Activated naive CD8-positive, alpha-beta T cell treated with anti-CD3 and anti-CD28 coated beads, Interleukin-2, amount 50 U/mL, for 24 hours (primary cell): ENCODE measurements at regions not wholly inside any gene's neighbourhood (a gene's known extent, or its start where the extent isn't known, plus 50 kb on each side); places are given as distances from the start of the nearest gene placed in this dataset.
"Not testable (repeated sequence)": the region's sequence is repeated elsewhere in the genome, so short reads cannot be mapped to it uniquely, and the experiment has no call there.

Experiments used
- ATAC-seq: fragments of 150-1000 bp; cut with Tn5 transposase; one replicate; pipeline ENCODE4 v1.10.0; 2021
- DNase-seq: peaks from one replicate; pipeline ENCODE4 v3.0.0; 2021
- H3K27ac Mint-ChIP-seq: one replicate; pipeline ENCODE4 v1.8.0; 2021; ENCODE audit warnings: mild to moderate bottlenecking, mixed read lengths
- H3K27me3 Mint-ChIP-seq: one replicate; pipeline ENCODE4 v1.8.0; 2021; ENCODE audit warnings: mixed read lengths
- H3K36me3 Mint-ChIP-seq: one replicate; pipeline ENCODE4 v1.8.0; 2021; ENCODE audit warnings: low read depth, mixed read lengths
- H3K4me1 Mint-ChIP-seq: one replicate; pipeline ENCODE4 v1.8.0; 2021; ENCODE audit warnings: mixed read lengths
- H3K4me3 Mint-ChIP-seq: one replicate; pipeline ENCODE4 v1.8.0; 2021; ENCODE audit warnings: mild to moderate bottlenecking, moderate library complexity, mixed read lengths
- H3K9me3 Mint-ChIP-seq: one replicate; pipeline ENCODE4 v1.8.0; 2021; ENCODE audit warnings: mixed read lengths

- peaks cover 3% of the 10 kb centered on the region for H3K9me3 Mint-ChIP-seq
- ATAC-seq (no peak), DNase-seq (no peak)
- H3K4me1 Mint-ChIP-seq: peaks cover 4% of the 10 kb centered on the region
- H3K27me3 Mint-ChIP-seq: no peaks in the 10 kb centered on the region
- peaks cover 1% of the 10 kb centered on the region for H3K36me3 Mint-ChIP-seq
- H3K27ac Mint-ChIP-seq: peak overlapping the region; percentile 36
- no peak overlapping the region for H3K4me3 Mint-ChIP-seq
These were observed 271.6 kb upstream of the CBLB start for GRCh38 chr3:106140431-106140830.

- no peak overlapping the region for H3K27ac Mint-ChIP-seq
- ATAC-seq (no peak), DNase-seq (no peak)
- H3K27me3 Mint-ChIP-seq: no peaks in the 10 kb centered on the region
- H3K36me3 Mint-ChIP-seq: peaks cover 5% of the 10 kb centered on the region
- peaks cover 4% of the 10 kb centered on the region for H3K4me1 Mint-ChIP-seq
- H3K9me3 Mint-ChIP-seq: peaks cover 21% of the 10 kb centered on the region
- no peak overlapping the region for H3K4me3 Mint-ChIP-seq
These were observed 275.2 kb upstream of the CBLB start for GRCh38 chr3:106144030-106144429.

- ATAC-seq, H3K4me1 Mint-ChIP-seq, H3K27ac Mint-ChIP-seq, H3K27me3 Mint-ChIP-seq, H3K4me3 Mint-ChIP-seq, DNase-seq, H3K36me3 Mint-ChIP-seq: not testable (repeated sequence)
- peaks cover 21% of the 10 kb centered on the region for H3K9me3 Mint-ChIP-seq
These were observed 279.7 kb upstream of the CBLB start for GRCh38 chr3:106148440-106149082.

GRCh38 chr3:106157411-106157810 is 288.6 kb upstream of the CBLB start:
- Mint-ChIP-seq H3K36me3 (no peaks in the 10 kb centered on the region), H3K4me1 (no peaks in the 10 kb centered on the region), H3K4me3 (no peak overlapping the region), H3K27me3 (no peaks in the 10 kb centered on the region), H3K9me3 (peaks cover 4% of the 10 kb centered on the region), H3K27ac (no peak overlapping the region)
- DNase-seq: no peak
- ATAC-seq: no peak

- Mint-ChIP-seq H3K9me3 (peaks cover 18% of the 10 kb centered on the region), H3K4me1 (no peaks in the 10 kb centered on the region), H3K36me3 (no peaks in the 10 kb centered on the region), H3K27ac (no peak overlapping the region), H3K27me3 (no peaks in the 10 kb centered on the region), H3K4me3 (no peak overlapping the region)
- no peak for DNase-seq
- ATAC-seq: no peak
These were observed 291.6 kb upstream of the CBLB start for GRCh38 chr3:106160396-106160795.

GRCh38 chr3:106161246-106161645 is 292.4 kb upstream of the CBLB start:
- DNase-seq (no peak), ATAC-seq (no peak)
- Mint-ChIP-seq H3K27me3 (no peaks in the 10 kb centered on the region), H3K9me3 (peaks cover 18% of the 10 kb centered on the region), H3K27ac (no peak overlapping the region), H3K4me1 (no peaks in the 10 kb centered on the region), H3K36me3 (no peaks in the 10 kb centered on the region), H3K4me3 (no peak overlapping the region)

- Mint-ChIP-seq H3K9me3 (peaks cover 14% of the 10 kb centered on the region), H3K4me1 (peaks cover 25% of the 10 kb centered on the region), H3K27ac (no peak overlapping the region), H3K27me3 (no peaks in the 10 kb centered on the region), H3K36me3 (peaks cover 2% of the 10 kb centered on the region), H3K4me3 (no peak overlapping the region)
- DNase-seq: no peak
- ATAC-seq: no peak
These were observed 298.9 kb upstream of the CBLB start for GRCh38 chr3:106167728-106168127.

- ATAC-seq (no peak), DNase-seq (no peak)
- H3K4me3 Mint-ChIP-seq: no peak overlapping the region
- no peak overlapping the region for H3K27ac Mint-ChIP-seq
- peaks cover 4% of the 10 kb centered on the region for H3K9me3 Mint-ChIP-seq
- peaks cover 2% of the 10 kb centered on the region for H3K36me3 Mint-ChIP-seq
- peaks cover 39% of the 10 kb centered on the region for H3K4me1 Mint-ChIP-seq
- H3K27me3 Mint-ChIP-seq: no peaks in the 10 kb centered on the region
These were observed 300.3 kb upstream of the CBLB start for GRCh38 chr3:106168962-106169750.

GRCh38 chr3:106170636-106171035 is 301.8 kb upstream of the CBLB start:
- H3K9me3 Mint-ChIP-seq: peaks cover 9% of the 10 kb centered on the region
- H3K27ac Mint-ChIP-seq: peak overlapping the region; percentile 59
- DNase-seq (no peak), ATAC-seq (no peak)
- peaks cover 4% of the 10 kb centered on the region for H3K36me3 Mint-ChIP-seq
- no peaks in the 10 kb centered on the region for H3K27me3 Mint-ChIP-seq
- peaks cover 52% of the 10 kb centered on the region for H3K4me1 Mint-ChIP-seq
- H3K4me3 Mint-ChIP-seq: no peak overlapping the region

GRCh38 chr3:106172101-106172500 is 303.3 kb upstream of the CBLB start:
- Mint-ChIP-seq H3K27me3 (no peaks in the 10 kb centered on the region), H3K4me1 (peaks cover 66% of the 10 kb centered on the region), H3K36me3 (peaks cover 4% of the 10 kb centered on the region), H3K27ac (peak overlapping the region; percentile 79), H3K9me3 (peaks cover 9% of the 10 kb centered on the region), H3K4me3 (no peak overlapping the region)
- ATAC-seq: no peak
- no peak for DNase-seq

- Mint-ChIP-seq H3K27me3 (no peaks in the 10 kb centered on the region), H3K27ac (peak overlapping the region; percentile 79), H3K4me3 (no peak overlapping the region), H3K36me3 (peaks cover 4% of the 10 kb centered on the region), H3K4me1 (peaks cover 73% of the 10 kb centered on the region), H3K9me3 (peaks cover 9% of the 10 kb centered on the region)
- ATAC-seq (peak; percentile 58), DNase-seq (no peak)
These were observed 304.0 kb upstream of the CBLB start for GRCh38 chr3:106172780-106173179.

GRCh38 chr3:106175276-106175675 is 306.5 kb upstream of the CBLB start:
- Mint-ChIP-seq H3K9me3 (peaks cover 5% of the 10 kb centered on the region), H3K4me3 (no peak overlapping the region), H3K4me1 (peaks cover 94% of the 10 kb centered on the region), H3K36me3 (peaks cover 5% of the 10 kb centered on the region), H3K27ac (peak overlapping the region; percentile 91), H3K27me3 (no peaks in the 10 kb centered on the region)
- no peak for DNase-seq
- ATAC-seq: no peak

GRCh38 chr3:106176734-106177133 is 307.9 kb upstream of the CBLB start:
- Mint-ChIP-seq H3K9me3 (peaks cover 5% of the 10 kb centered on the region), H3K36me3 (peaks cover 5% of the 10 kb centered on the region), H3K4me3 (peak overlapping the region; percentile 53), H3K27me3 (no peaks in the 10 kb centered on the region), H3K4me1 (peaks cover 84% of the 10 kb centered on the region), H3K27ac (peak overlapping the region; percentile 91)
- ATAC-seq (peak; percentile 94), DNase-seq (peak; percentile 39)

- Mint-ChIP-seq H3K4me1 (peaks cover 75% of the 10 kb centered on the region), H3K9me3 (no peaks in the 10 kb centered on the region), H3K4me3 (no peak overlapping the region), H3K27me3 (no peaks in the 10 kb centered on the region), H3K36me3 (peaks cover 2% of the 10 kb centered on the region), H3K27ac (no peak overlapping the region)
- DNase-seq (no peak), ATAC-seq (no peak)
These were observed 314.2 kb upstream of the CBLB start for GRCh38 chr3:106182950-106183511.

GRCh38 chr3:106183762-106184391 is 315.1 kb upstream of the CBLB start:
- no peaks in the 10 kb centered on the region for H3K27me3 Mint-ChIP-seq
- H3K9me3 Mint-ChIP-seq: no peaks in the 10 kb centered on the region
- H3K4me3 Mint-ChIP-seq: no peak overlapping the region
- H3K36me3 Mint-ChIP-seq: peaks cover 2% of the 10 kb centered on the region
- peak overlapping the region; percentile 87 for H3K27ac Mint-ChIP-seq
- DNase-seq (no peak), ATAC-seq (no peak)
- peaks cover 69% of the 10 kb centered on the region for H3K4me1 Mint-ChIP-seq
